ENCODE measurements at regions not wholly inside any gene's neighbourhood (a gene's known extent, or its start where the extent isn't known, plus 50 kb on each side); places are given as distances from the start of the nearest gene placed in this dataset.
"Not testable (repeated sequence)": the region's sequence is repeated elsewhere in the genome, so short reads cannot be mapped to it uniquely, and the experiment has no call there.

GRCh38 chr5:102629827-102630605 lies 125.1 kb upstream of the PAM start:
- no peak overlapping the region for H3K27ac Mint-ChIP-seq

GRCh38 chr5:102635399-102635798 lies 119.7 kb upstream of the PAM start:
- not testable (repeated sequence) for H3K27me3 ChIP-seq; H3F3A ChIP-seq (ENCODE audit: low read depth); H3K79me2 ChIP-seq (ENCODE audit: low read depth); H3K36me3 ChIP-seq; H3K4me2 ChIP-seq; H3K4me1 ChIP-seq; H3K9ac ChIP-seq; H4K20me1 ChIP-seq (ENCODE audit: low read depth); H3K9me3 ChIP-seq (ENCODE audit: low read depth); H3K27ac ChIP-seq; H2AFZ ChIP-seq (replicated peaks); H3K4me1 Mint-ChIP-seq; H3K27ac Mint-ChIP-seq; H3K4me3 ChIP-seq; H3K27me3 Mint-ChIP-seq (ENCODE audit: insufficient read depth, low read depth); H3K36me3 Mint-ChIP-seq; H3K4me3 Mint-ChIP-seq; DNase-seq (ENCODE audit: low spot score)
- peaks cover 31% of the 10 kb centered on the region for H3K9me3 Mint-ChIP-seq

More at GRCh38 chr5:102629827-102630605, 125.1 kb upstream of the PAM start:
- no peak overlapping the region for H3K9ac ChIP-seq
- no peak for DNase-seq (ENCODE audit: low spot score)
- no peaks in the 10 kb centered on the region for H3F3A ChIP-seq (ENCODE audit: low read depth)
- H3K4me3 Mint-ChIP-seq, result no peak overlapping the region
- no peaks in the 10 kb centered on the region for H3K4me1 ChIP-seq
- H3K9me3 Mint-ChIP-seq, result peaks cover 30% of the 10 kb centered on the region
- no peak overlapping the region for H3K4me2 ChIP-seq
- no peaks in the 10 kb centered on the region for H3K36me3 ChIP-seq
- H4K20me1 ChIP-seq (ENCODE audit: low read depth), result no peaks in the 10 kb centered on the region
- no peaks in the 10 kb centered on the region for H3K9me3 ChIP-seq (ENCODE audit: low read depth)
- H3K27ac ChIP-seq, result no peak overlapping the region
- TF ChIP-seq CTCF (IDR thresholded peaks at IDR 0.05) (no peak), EZH2 (IDR thresholded peaks at IDR 0.05) (no peak), EZH2phosphoT487 (IDR thresholded peaks at IDR 0.05) (no peak)
- H3K27me3 Mint-ChIP-seq (ENCODE audit: insufficient read depth, low read depth), result peaks cover 2% of the 10 kb centered on the region
- H3K36me3 Mint-ChIP-seq, result peaks cover 2% of the 10 kb centered on the region
- H2AFZ ChIP-seq (replicated peaks), result no peak overlapping the region
- no peak overlapping the region for H3K4me3 ChIP-seq
- no peaks in the 10 kb centered on the region for H3K4me1 Mint-ChIP-seq
- H3K79me2 ChIP-seq (ENCODE audit: low read depth), result no peaks in the 10 kb centered on the region
- no peaks in the 10 kb centered on the region for H3K27me3 ChIP-seq

GRCh38 chr5:102638316-102638715 lies 116.8 kb upstream of the PAM start:
- no peak overlapping the region for H2AFZ ChIP-seq (replicated peaks)
- TF ChIP-seq EZH2phosphoT487 (IDR thresholded peaks at IDR 0.05), result no peak
- no peak for TF ChIP-seq EZH2 (IDR thresholded peaks at IDR 0.05)
- TF ChIP-seq CTCF (IDR thresholded peaks at IDR 0.05), result no peak
- no peaks in the 10 kb centered on the region for H3K27me3 ChIP-seq
- Mint-ChIP-seq H3K4me1 (no peaks in the 10 kb centered on the region), H3K9me3 (peaks cover 18% of the 10 kb centered on the region), H3K4me3 (no peak overlapping the region), H3K27me3 (ENCODE audit: insufficient read depth, low read depth) (peaks cover 2% of the 10 kb centered on the region), H3K27ac (no peak overlapping the region), H3K36me3 (no peaks in the 10 kb centered on the region)
- DNase-seq (ENCODE audit: low spot score), result no peak
- H3K9me3 ChIP-seq (ENCODE audit: low read depth), result no peaks in the 10 kb centered on the region
- no peak overlapping the region for H3K9ac ChIP-seq
- no peak overlapping the region for H3K4me2 ChIP-seq
- no peaks in the 10 kb centered on the region for H3K4me1 ChIP-seq
- H3F3A ChIP-seq (ENCODE audit: low read depth), result no peaks in the 10 kb centered on the region
- no peak overlapping the region for H3K27ac ChIP-seq
- no peaks in the 10 kb centered on the region for H3K36me3 ChIP-seq
- no peak overlapping the region for H3K4me3 ChIP-seq
- no peaks in the 10 kb centered on the region for H3K79me2 ChIP-seq (ENCODE audit: low read depth)
- no peaks in the 10 kb centered on the region for H4K20me1 ChIP-seq (ENCODE audit: low read depth)

GRCh38 chr5:102638912-102639652 lies 116.0 kb upstream of the PAM start:
- H3K27ac Mint-ChIP-seq, result no peak overlapping the region
- no peaks in the 10 kb centered on the region for H3K4me1 Mint-ChIP-seq
- Histone ChIP-seq H3K9me3 (ENCODE audit: low read depth) (no peaks in the 10 kb centered on the region), H3K27me3 (no peaks in the 10 kb centered on the region), H3K9ac (no peak overlapping the region), H3K4me1 (no peaks in the 10 kb centered on the region), H3K79me2 (ENCODE audit: low read depth) (no peaks in the 10 kb centered on the region), H4K20me1 (ENCODE audit: low read depth) (no peaks in the 10 kb centered on the region), H3F3A (ENCODE audit: low read depth) (no peaks in the 10 kb centered on the region), H3K27ac (no peak overlapping the region), H3K36me3 (no peaks in the 10 kb centered on the region), H3K4me3 (no peak overlapping the region), H3K4me2 (no peak overlapping the region), H2AFZ (replicated peaks) (no peak overlapping the region)
- TF ChIP-seq EZH2phosphoT487 (IDR thresholded peaks at IDR 0.05), result no peak
- no peak for TF ChIP-seq CTCF (IDR thresholded peaks at IDR 0.05)
- TF ChIP-seq EZH2 (IDR thresholded peaks at IDR 0.05), result no peak
- DNase-seq (ENCODE audit: low spot score), result no peak
- peaks cover 13% of the 10 kb centered on the region for H3K9me3 Mint-ChIP-seq
- no peaks in the 10 kb centered on the region for H3K27me3 Mint-ChIP-seq (ENCODE audit: insufficient read depth, low read depth)
- H3K36me3 Mint-ChIP-seq, result no peaks in the 10 kb centered on the region
- no peak overlapping the region for H3K4me3 Mint-ChIP-seq

Data from neural progenitor cell (in vitro differentiated cells).